LHCN-M2 (cell line): ENCODE measurements at regions not wholly inside any gene's neighbourhood (a gene's known extent, or its start where the extent isn't known, plus 50 kb on each side); places are given as distances from the start of the nearest gene placed in this dataset.
A peak's percentile ranks its signal among the peaks of the same experiment; 100 is the strongest.
"Not testable (repeated sequence)": the region's sequence is repeated elsewhere in the genome, so short reads cannot be mapped to it uniquely, and the experiment has no call there.

ENCODE experiments used
- DNase-seq: peaks from one replicate; pipeline ENCODE4 v3.0.0-alpha.2; 2012; ENCODE audit warnings: low read depth

- DNase-seq = no peak
Measured at GRCh38 chr1:193944454-193944853, 758.0 kb upstream of the B3GALT2 start.

- DNase-seq = no peak
Measured at GRCh38 chr1:193940176-193940575, 753.8 kb upstream of the B3GALT2 start.

- DNase-seq = no peak
Measured at GRCh38 chr1:193939585-193939984, 753.2 kb upstream of the B3GALT2 start.

- DNase-seq = no peak
Measured at GRCh38 chr1:193937308-193937707, 750.9 kb upstream of the B3GALT2 start.

GRCh38 chr1:193932979-193933378 is 746.6 kb upstream of the B3GALT2 start:
- no peak for DNase-seq

GRCh38 chr1:193931356-193931755 is 744.9 kb upstream of the B3GALT2 start:
- no peak for DNase-seq

- DNase-seq = no peak
Measured at GRCh38 chr1:193929374-193930033, 743.1 kb upstream of the B3GALT2 start.

GRCh38 chr1:193927550-193927949 is 741.1 kb upstream of the B3GALT2 start:
- DNase-seq = peak; percentile 23

GRCh38 chr1:193926956-193927355 is 740.5 kb upstream of the B3GALT2 start:
- DNase-seq = no peak

GRCh38 chr1:193919827-193920226 is 733.4 kb upstream of the B3GALT2 start:
- DNase-seq = no peak

GRCh38 chr1:193916452-193916851 is 730.0 kb upstream of the B3GALT2 start:
- DNase-seq = no peak

- no peak for DNase-seq
Measured at GRCh38 chr1:193914871-193915270, 728.5 kb upstream of the B3GALT2 start.

- peak; percentile 5 for DNase-seq
Measured at GRCh38 chr1:193909406-193910082, 723.1 kb upstream of the B3GALT2 start.

- peak; percentile 81 for DNase-seq
Measured at GRCh38 chr1:193905288-193906085, 719.1 kb upstream of the B3GALT2 start.

GRCh38 chr1:193891788-193892187 is 705.4 kb upstream of the B3GALT2 start:
- DNase-seq = no peak

GRCh38 chr1:193890935-193891334 is 704.5 kb upstream of the B3GALT2 start:
- DNase-seq = no peak

- DNase-seq = no peak
Measured at GRCh38 chr1:193884848-193885558, 698.6 kb upstream of the B3GALT2 start.

- not testable (repeated sequence) for DNase-seq
Measured at GRCh38 chr1:193877920-193878319, 691.5 kb upstream of the B3GALT2 start.

- no peak for DNase-seq
Measured at GRCh38 chr1:193868425-193868824, 682.0 kb upstream of the B3GALT2 start.

GRCh38 chr1:193856261-193856660 is 669.8 kb upstream of the B3GALT2 start:
- no peak for DNase-seq

- no peak for DNase-seq
Measured at GRCh38 chr1:193850745-193851144, 664.3 kb upstream of the B3GALT2 start.
